Body of pancreas (tissue), 4 donors: ENCODE measurements at regions not wholly inside any gene's neighbourhood (a gene's known extent, or its start where the extent isn't known, plus 50 kb on each side); places are given as distances from the start of the nearest gene placed in this dataset.

Source experiments
- CTCF ChIP-seq, 7 experiments: fragments of 450-650 bp in 4 of 7; fragments of 200-600 bp in 3 of 7; sonication (generic) in 3 of 7; IDR thresholded peaks; one replicate each; pipeline ENCODE4 v1.5.1; 2016 to 2019; ENCODE audit warnings: antibody characterized with exemption in 7 of 7
- POLR2A ChIP-seq, 3 donors: fragments of 450-650 bp; IDR thresholded peaks; one replicate each; pipeline ENCODE4 v1.6.1; 2016; ENCODE audit warnings: antibody characterized with exemption in 3 of 3, mild to moderate bottlenecking in 2 of 3

- TF ChIP-seq CTCF (IDR thresholded peaks at IDR 0.05) (no peak), POLR2A (IDR thresholded peaks at IDR 0.05) (no peak)
Measured at GRCh38 chr5:74266836-74267235, 373.7 kb downstream of the ENC1 start.
